ENCODE measurements at regions not wholly inside any gene's neighbourhood (a gene's known extent, or its start where the extent isn't known, plus 50 kb on each side); places are given as distances from the start of the nearest gene placed in this dataset.

GRCh38 chr4:24274381-24274941 lies 309.9 kb downstream of the DHX15 start:
- ATAC-seq, result no peak
- no peak for DNase-seq (ENCODE audit: low spot score)
- H3K27ac Mint-ChIP-seq, result no peak overlapping the region
- no peak overlapping the region for H3K4me3 Mint-ChIP-seq
- H3K36me3 Mint-ChIP-seq, result no peaks in the 10 kb centered on the region
- peaks cover 4% of the 10 kb centered on the region; the same call in 1 of the 2 replicates for H3K27me3 Mint-ChIP-seq (ENCODE audit: low read depth)
- TF ChIP-seq IRF1 (CRISPR knock-in tag; IDR thresholded peaks at IDR 0.05) (no peak), ZNF416 (CRISPR knock-in tag; IDR thresholded peaks at IDR 0.05) (no peak), RORB (CRISPR knock-in tag; IDR thresholded peaks at IDR 0.05) (no peak)
- no peaks in the 10 kb centered on the region for H3K9me3 Mint-ChIP-seq
- POLR2A ChIA-PET, result no interaction called here
- peaks cover 23% of the 10 kb centered on the region for H3K4me1 Mint-ChIP-seq
- CTCF ChIA-PET, result no interaction called here

- Mint-ChIP-seq H3K4me1 (peaks cover 19% of the 10 kb centered on the region), H3K27me3 (ENCODE audit: low read depth) (peaks cover 4% of the 10 kb centered on the region; the same call in 1 of the 2 replicates), H3K27ac (no peak overlapping the region; the same call in 1 of the 2 replicates), H3K36me3 (no peaks in the 10 kb centered on the region), H3K4me3 (no peak overlapping the region), H3K9me3 (no peaks in the 10 kb centered on the region)
- CTCF ChIA-PET, result no interaction called here
- POLR2A ChIA-PET, result no interaction called here
- ATAC-seq (no peak), DNase-seq (ENCODE audit: low spot score) (no peak)
- TF ChIP-seq ESRRA (CRISPR knock-in tag; IDR thresholded peaks at IDR 0.05; ENCODE audit: borderline replicate concordance) (no peak), ZNF671 (CRISPR knock-in tag; IDR thresholded peaks at IDR 0.05) (no peak), MAX (CRISPR knock-in tag; IDR thresholded peaks at IDR 0.05) (no peak), HMGA2 (CRISPR knock-in tag; IDR thresholded peaks at IDR 0.05) (no peak), OVOL2 (CRISPR knock-in tag; IDR thresholded peaks at IDR 0.05; ENCODE audit: borderline replicate concordance) (no peak), TCF7 (CRISPR knock-in tag; IDR thresholded peaks at IDR 0.05; ENCODE audit: low read depth) (no peak), IRF2 (CRISPR knock-in tag; IDR thresholded peaks at IDR 0.05; ENCODE audit: borderline replicate concordance, low read depth) (no peak), ZNF121 (CRISPR knock-in tag; IDR thresholded peaks at IDR 0.05) (no peak), ZNF423 (CRISPR knock-in tag; IDR thresholded peaks at IDR 0.05) (no peak), ZNF219 (CRISPR knock-in tag; IDR thresholded peaks at IDR 0.05; ENCODE audit: borderline replicate concordance) (no peak), EMX1 (CRISPR knock-in tag; IDR thresholded peaks at IDR 0.05) (no peak), FOXP1 (CRISPR knock-in tag; IDR thresholded peaks at IDR 0.05; ENCODE audit: borderline replicate concordance) (no peak), TEAD1 (CRISPR knock-in tag; IDR thresholded peaks at IDR 0.05) (no peak)
Observed at GRCh38 chr4:24273136-24273535, 311.2 kb downstream of the DHX15 start.

- DNase-seq (ENCODE audit: low spot score) (no peak), ATAC-seq (no peak)
- Mint-ChIP-seq H3K4me3 (no peak overlapping the region), H3K27me3 (ENCODE audit: low read depth) (peaks cover 2% of the 10 kb centered on the region; the same call in 1 of the 2 replicates), H3K36me3 (no peaks in the 10 kb centered on the region), H3K27ac (no peak overlapping the region), H3K4me1 (peaks cover 30% of the 10 kb centered on the region), H3K9me3 (0 out of 2 replicates have a peak, but pooled peaks cover 3% of the 10 kb centered on the region)
- ChIA-PET POLR2A (no interaction called here), CTCF (no interaction called here)
- TF ChIP-seq ZNF532 (CRISPR knock-in tag; IDR thresholded peaks at IDR 0.05; ENCODE audit: borderline replicate concordance) (no peak), ZNF263 (CRISPR knock-in tag; IDR thresholded peaks at IDR 0.05; ENCODE audit: low read depth) (no peak), ESRRA (CRISPR knock-in tag; IDR thresholded peaks at IDR 0.05; ENCODE audit: borderline replicate concordance) (no peak), HMGXB4 (CRISPR knock-in tag; IDR thresholded peaks at IDR 0.05) (no peak), MYBL2 (CRISPR knock-in tag; IDR thresholded peaks at IDR 0.05) (no peak), E2F1 (CRISPR knock-in tag; IDR thresholded peaks at IDR 0.05) (no peak), GABPB1 (CRISPR knock-in tag; IDR thresholded peaks at IDR 0.05) (no peak)
Observed at GRCh38 chr4:24266951-24267722, 317.2 kb downstream of the DHX15 start.
